ENCODE measurements at regions not wholly inside any gene's neighbourhood (a gene's known extent, or its start where the extent isn't known, plus 50 kb on each side); places are given as distances from the start of the nearest gene placed in this dataset.

DNA sequence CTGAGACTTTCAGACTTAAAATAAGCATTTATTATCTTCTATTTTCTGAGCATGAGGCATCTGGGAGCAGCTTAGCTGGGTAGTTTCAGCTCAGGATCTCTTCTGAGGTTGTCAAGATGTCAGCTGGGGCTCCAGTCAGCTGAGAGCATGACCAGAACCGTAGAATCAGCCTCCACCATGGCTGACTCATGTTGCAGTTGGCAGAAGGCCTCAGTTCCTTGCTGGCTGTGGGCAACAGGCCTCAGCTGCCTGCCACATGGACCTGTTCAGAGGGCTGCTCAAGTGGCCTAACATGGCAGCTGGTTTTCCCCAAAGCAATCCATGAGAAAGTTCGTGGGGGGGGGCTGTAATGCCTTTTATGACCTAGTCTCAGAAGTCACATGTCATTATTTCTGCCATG, 142.3 kb downstream of the LY86 start:
- intact Hi-C loops (cut with micrococcal nuclease) = no loop called here
- Mint-ChIP-seq H3K27ac (peak overlapping the region in 1 of 7 donors; percentile 51), H3K4me3 (no peak overlapping the region), H3K4me1 (peaks cover 49% of the 10 kb centered on the region), H3K27me3 (ENCODE audit: low read depth in 3 of 3) (peaks cover 0 to 2% (median 0%) of the 10 kb centered on the region in 3 donors), H3K9me3 (peaks cover 0 to 2% (median 0%) of the 10 kb centered on the region in 7 donors), H3K36me3 (peaks cover 0 to 20% of the 10 kb centered on the region in 2 donors)
- H3K9me3 ChIP-seq (replicated peaks in 1 of 2; ENCODE audit: control insufficient read depth in 1 of 2, insufficient read depth in 1 of 2, low read length in 2 of 2) = no peaks in the 10 kb centered on the region
- no peaks in the 10 kb centered on the region for H3K36me3 ChIP-seq (replicated peaks in 1 of 2; ENCODE audit: control insufficient read depth in 1 of 2, insufficient read depth in 2 of 2, low read length in 2 of 2)
- H2AFZ ChIP-seq (ENCODE audit: insufficient read depth, low read depth, low read length, poor library complexity, severe bottlenecking) = no peak overlapping the region
- peaks cover 38 to 42% of the 10 kb centered on the region in 2 donors for H3K4me1 ChIP-seq (ENCODE audit: control insufficient read depth in 1 of 2, insufficient read depth in 2 of 2, low read length in 2 of 2)
- peak overlapping the region in 1 of 2 donors; percentile 13 for H3K27ac ChIP-seq (ENCODE audit: low read depth in 1 of 2, low read length in 2 of 2)
- no CpG with 5 or more reads among the region's 2 CpGs for whole genome bisulfite sequencing (ENCODE audit: insufficient coverage)
- TF ChIP-seq, protein P1, sequence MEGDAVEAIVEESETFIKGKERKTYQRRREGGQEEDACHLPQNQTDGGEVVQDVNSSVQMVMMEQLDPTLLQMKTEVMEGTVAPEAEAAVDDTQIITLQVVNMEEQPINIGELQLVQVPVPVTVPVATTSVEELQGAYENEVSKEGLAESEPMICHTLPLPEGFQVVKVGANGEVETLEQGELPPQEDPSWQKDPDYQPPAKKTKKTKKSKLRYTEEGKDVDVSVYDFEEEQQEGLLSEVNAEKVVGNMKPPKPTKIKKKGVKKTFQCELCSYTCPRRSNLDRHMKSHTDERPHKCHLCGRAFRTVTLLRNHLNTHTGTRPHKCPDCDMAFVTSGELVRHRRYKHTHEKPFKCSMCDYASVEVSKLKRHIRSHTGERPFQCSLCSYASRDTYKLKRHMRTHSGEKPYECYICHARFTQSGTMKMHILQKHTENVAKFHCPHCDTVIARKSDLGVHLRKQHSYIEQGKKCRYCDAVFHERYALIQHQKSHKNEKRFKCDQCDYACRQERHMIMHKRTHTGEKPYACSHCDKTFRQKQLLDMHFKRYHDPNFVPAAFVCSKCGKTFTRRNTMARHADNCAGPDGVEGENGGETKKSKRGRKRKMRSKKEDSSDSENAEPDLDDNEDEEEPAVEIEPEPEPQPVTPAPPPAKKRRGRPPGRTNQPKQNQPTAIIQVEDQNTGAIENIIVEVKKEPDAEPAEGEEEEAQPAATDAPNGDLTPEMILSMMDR (IDR thresholded peaks at IDR 0.05) = no peak
- no peaks in the 10 kb centered on the region for H3K27me3 ChIP-seq (ENCODE audit: control insufficient read depth in 2 of 2, insufficient read depth in 2 of 2, low read length in 2 of 2)
- H3K4me2 ChIP-seq (replicated peaks; ENCODE audit: extremely low read depth, low read length, poor library complexity, severe bottlenecking) = no peak overlapping the region
- no peak overlapping the region for H3K4me3 ChIP-seq (replicated peaks in 1 of 3; ENCODE audit: low read depth in 2 of 3, low read length in 3 of 3)
- no peaks in the 10 kb centered on the region for H4K20me1 ChIP-seq (ENCODE audit: insufficient read depth, low read length)
- H3K9ac ChIP-seq (ENCODE audit: insufficient read depth, low read length, poor library complexity, severe bottlenecking) = no peak overlapping the region
- no peaks in the 10 kb centered on the region for H3K79me2 ChIP-seq (ENCODE audit: insufficient read depth, low read length)
- DNase-seq = peak in 1 of 3 donors; percentile 48

DNA sequence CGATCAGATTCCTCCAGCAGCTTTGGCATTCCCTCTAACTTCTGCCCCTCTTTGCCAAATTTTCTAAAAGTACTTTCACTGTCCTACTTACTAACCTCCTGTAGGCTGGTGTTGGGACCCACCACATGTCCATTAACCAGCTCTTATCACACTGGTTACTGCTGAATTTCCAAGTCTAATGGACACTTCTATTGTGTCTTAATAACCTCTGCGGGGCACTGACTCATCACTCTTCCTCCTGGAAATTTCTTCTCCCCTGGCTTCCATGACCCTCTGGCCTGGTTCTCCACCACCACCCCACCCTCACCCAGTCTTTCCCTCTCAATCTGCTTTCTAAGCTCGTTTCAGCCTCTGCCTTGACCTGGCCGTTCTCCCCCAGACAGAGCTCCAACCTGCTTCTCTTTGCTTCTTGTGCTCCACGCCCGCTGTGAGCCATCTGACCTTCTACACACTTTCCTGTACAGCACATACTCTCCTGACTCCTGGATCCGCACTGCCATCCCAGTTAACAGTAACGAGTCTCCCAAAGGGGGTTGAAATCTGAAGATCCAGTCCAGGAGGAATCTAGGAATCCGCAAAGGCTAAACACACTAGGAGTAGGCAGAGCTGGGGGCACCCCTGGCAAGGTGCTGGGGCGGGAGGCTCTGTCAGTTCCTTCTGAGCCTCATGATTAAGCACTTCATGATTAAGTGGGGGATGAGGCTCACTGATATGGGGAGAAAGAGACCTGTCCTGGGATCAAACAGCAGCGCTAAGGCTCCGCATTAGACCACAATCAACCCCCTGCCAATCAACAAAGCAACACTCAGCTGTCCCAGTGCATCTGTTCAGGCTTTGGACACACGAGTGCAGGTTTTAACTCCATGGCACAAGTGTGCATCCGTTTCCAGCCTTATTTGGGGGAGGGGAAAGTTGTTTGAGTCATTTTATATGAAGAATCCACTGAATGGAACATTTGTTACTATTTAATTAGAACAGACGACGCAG, 146.3 kb downstream of the LY86 start:
- H3K9me3 Mint-ChIP-seq = peaks cover 0 to 2% (median 0%) of the 10 kb centered on the region in 7 donors
- Histone ChIP-seq H3K36me3 (replicated peaks in 1 of 2; ENCODE audit: control insufficient read depth in 1 of 2, insufficient read depth in 2 of 2, low read length in 2 of 2) (no peaks in the 10 kb centered on the region), H3K9me3 (replicated peaks in 1 of 2; ENCODE audit: control insufficient read depth in 1 of 2, insufficient read depth in 1 of 2, low read length in 2 of 2) (no peaks in the 10 kb centered on the region), H3K4me1 (ENCODE audit: control insufficient read depth in 1 of 2, insufficient read depth in 2 of 2, low read length in 2 of 2) (peaks cover 21 to 28% of the 10 kb centered on the region in 2 donors), H3K27me3 (ENCODE audit: control insufficient read depth in 2 of 2, insufficient read depth in 2 of 2, low read length in 2 of 2) (no peaks in the 10 kb centered on the region), H4K20me1 (ENCODE audit: insufficient read depth, low read length) (no peaks in the 10 kb centered on the region), H3K79me2 (ENCODE audit: insufficient read depth, low read length) (no peaks in the 10 kb centered on the region), H3K9ac (ENCODE audit: insufficient read depth, low read length, poor library complexity, severe bottlenecking) (no peak overlapping the region), H2AFZ (ENCODE audit: insufficient read depth, low read depth, low read length, poor library complexity, severe bottlenecking) (no peak overlapping the region), H3K4me2 (replicated peaks; ENCODE audit: extremely low read depth, low read length, poor library complexity, severe bottlenecking) (no peak overlapping the region), H3K27ac (ENCODE audit: low read depth in 1 of 2, low read length in 2 of 2) (no peak overlapping the region), H3K4me3 (replicated peaks in 1 of 3; ENCODE audit: low read depth in 2 of 3, low read length in 3 of 3) (no peak overlapping the region)
- peaks cover 0 to 2% (median 2%) of the 10 kb centered on the region in 3 donors for H3K27me3 Mint-ChIP-seq (ENCODE audit: low read depth in 3 of 3)
- no peak for DNase-seq
- no peak overlapping the region for H3K4me3 Mint-ChIP-seq
- peaks cover 38% of the 10 kb centered on the region for H3K4me1 Mint-ChIP-seq
- TF ChIP-seq, protein P1 (IDR thresholded peaks at IDR 0.05) = no peak
- peaks cover 3 to 23% of the 10 kb centered on the region in 2 donors for H3K36me3 Mint-ChIP-seq
- WGBS (ENCODE audit: insufficient coverage) = 94% methylated on average over 7 of the region's 16 CpGs
- H3K27ac Mint-ChIP-seq = peak overlapping the region in 1 of 7 donors; percentile 52
- intact Hi-C loops (cut with micrococcal nuclease) = no loop called here

Measured in CD14-positive monocyte (primary cell).